PC-3 (cell line): ENCODE measurements at regions not wholly inside any gene's neighbourhood (a gene's known extent, or its start where the extent isn't known, plus 50 kb on each side); places are given as distances from the start of the nearest gene placed in this dataset.

ENCODE experiments used
- ATAC-seq: fragments of 200-7000 bp; cut with Tn5 transposase; 2 replicates; pipeline ENCODE4 v1.9.1; 2020; ENCODE audit warnings: mild to moderate bottlenecking, moderate library complexity
- BruUV-seq: library from RNA; stranded (reverse); fragments of 400-500 nt; replicated peaks from 2 replicates; lab custom pipeline; 2021; lab: Mats Ljungman, UMichigan
- CTCF ChIA-PET: fragments of 300-600 bp; sonication (Branson Sonifier 250); formaldehyde crosslinking; loops from one replicate; lab custom pipeline; 2022; ENCODE audit warnings: antibody characterized with exemption; lab: Charles Lee
- POLR2A ChIA-PET: fragments of 300-600 bp; sonication (Branson Sonifier 250); formaldehyde crosslinking; loops from one replicate; lab custom pipeline; 2022; ENCODE audit warnings: antibody characterized with exemption; ENCODE audit not compliant: unreplicated experiment; lab: Charles Lee
- DNase-seq: peaks from one replicate; pipeline ENCODE4 v3.0.0-alpha.2; 2015
- H2AFZ ChIP-seq: fragments of 300-600 bp; sonication (generic); 2 replicates; pipeline ENCODE4 v1.6.0; 2016; ENCODE audit warnings: antibody characterized with exemption, low read length
- H3F3A ChIP-seq: fragments of 300-600 bp; sonication (generic); one replicate; pipeline ENCODE4 v1.6.0; 2017; ENCODE audit warnings: antibody characterized with exemption, low read length, control low read depth, mild to moderate bottlenecking; ENCODE audit not compliant: unreplicated experiment
- H3K27ac ChIP-seq: fragments of 300-600 bp; sonication (generic); 2 replicates; pipeline ENCODE4 v1.5.1; 2016; ENCODE audit warnings: mild to moderate bottlenecking, low read length
- H3K27me3 ChIP-seq: fragments of 300-600 bp; sonication (generic); 2 replicates; pipeline ENCODE4 v1.6.1; 2016; ENCODE audit warnings: low read length, mixed read lengths
- H3K36me3 ChIP-seq: fragments of 300-600 bp; sonication (generic); 2 replicates; pipeline ENCODE4 v1.6.1; 2016; ENCODE audit warnings: low read depth, mixed run types, low read length, mixed read lengths
- H3K4me1 ChIP-seq: fragments of 300-600 bp; sonication (generic); 2 replicates; pipeline ENCODE4 v1.5.1; 2016; ENCODE audit warnings: low read length; ENCODE audit not compliant: insufficient read depth
- H3K4me2 ChIP-seq: fragments of 300-600 bp; sonication (generic); 2 replicates; pipeline ENCODE4 v1.6.0; 2016; ENCODE audit warnings: low read length
- H3K4me3 ChIP-seq: fragments of 300-600 bp; sonication (generic); 2 replicates; pipeline ENCODE4 v1.5.1; 2016; ENCODE audit warnings: mild to moderate bottlenecking, low read length, mixed read lengths
- H3K79me2 ChIP-seq: fragments of 300-600 bp; sonication (generic); 2 replicates; pipeline ENCODE4 v1.6.1; 2017; ENCODE audit warnings: low read length, mixed read lengths
- H3K9ac ChIP-seq: fragments of 300-600 bp; sonication (generic); 2 replicates; pipeline ENCODE4 v1.6.0; 2016; ENCODE audit warnings: mild to moderate bottlenecking, low read length
- H3K9me2 ChIP-seq: fragments of 300-600 bp; sonication (generic); replicated peaks from 2 replicates; pipeline ENCODE4 v1.6.1; 2016; ENCODE audit warnings: mixed run types, low read length, mixed read lengths
- H3K9me3 ChIP-seq: fragments of 300-600 bp; sonication (generic); 2 replicates; pipeline ENCODE4 v1.6.1; 2016; ENCODE audit warnings: low read length, mixed read lengths
- H4K20me1 ChIP-seq: fragments of 300-600 bp; sonication (generic); 2 replicates; pipeline ENCODE4 v1.6.1; 2016; ENCODE audit warnings: low read length, mixed read lengths
- CTCF ChIP-seq: fragments of 300-600 bp; sonication (generic); conservative IDR thresholded peaks from 2 replicates; pipeline ENCODE4 v1.5.1; 2017; ENCODE audit warnings: antibody characterized with exemption, low read depth, mild to moderate bottlenecking, low read length
- EZH2 ChIP-seq: fragments of 300-600 bp; sonication (generic); IDR thresholded peaks from one replicate; pipeline ENCODE4 v1.6.1; 2017; ENCODE audit warnings: antibody characterized with exemption, mild to moderate bottlenecking, low read length; ENCODE audit not compliant: unreplicated experiment
- EZH2phosphoT487 ChIP-seq: fragments of 300-600 bp; sonication (generic); IDR thresholded peaks from 2 replicates; pipeline ENCODE4 v1.6.1; 2018; ENCODE audit warnings: mild to moderate bottlenecking, antibody characterized with exemption, low read length, borderline replicate concordance
- intact Hi-C: fragments of 100-400 bp; cut with micrococcal nuclease; formaldehyde crosslinking; loops from 2 replicates; pipeline ENCODE4 v1.9.0; 2023

- no TSS peak for BruUV-seq
- H3K9ac ChIP-seq = no peak overlapping the region
- H3K79me2 ChIP-seq = no peaks in the 10 kb centered on the region
- H3K36me3 ChIP-seq = no peaks in the 10 kb centered on the region
- intact Hi-C loops = no loop called here
- ChIA-PET POLR2A (no interaction called here), CTCF (no interaction called here)
- no peaks in the 10 kb centered on the region for H3K27me3 ChIP-seq
- H3K9me3 ChIP-seq = no peaks in the 10 kb centered on the region
- H2AFZ ChIP-seq = no peak overlapping the region
- no peak overlapping the region for H3K4me2 ChIP-seq
- H3K4me1 ChIP-seq = peaks cover 40% of the 10 kb centered on the region
- no peak overlapping the region for H3K4me3 ChIP-seq
- H4K20me1 ChIP-seq = no peaks in the 10 kb centered on the region
- no peaks in the 10 kb centered on the region for H3K9me2 ChIP-seq
- TF ChIP-seq CTCF = no peak
- no peak for DNase-seq
- ATAC-seq = no peak
- H3F3A ChIP-seq = no peaks in the 10 kb centered on the region
- H3K27ac ChIP-seq = no peak overlapping the region
Measured at GRCh38 chr6:40955178-40955545, 83.9 kb downstream of the UNC5CL start.

GRCh38 chr6:40954446-40955177, 84.4 kb downstream of the UNC5CL start:
- Histone ChIP-seq H3K79me2 (no peaks in the 10 kb centered on the region), H4K20me1 (no peaks in the 10 kb centered on the region), H3K9me2 (no peaks in the 10 kb centered on the region), H3K9ac (no peak overlapping the region), H3F3A (no peaks in the 10 kb centered on the region), H3K4me3 (no peak overlapping the region), H3K36me3 (no peaks in the 10 kb centered on the region), H3K4me2 (no peak overlapping the region), H3K27me3 (no peaks in the 10 kb centered on the region), H3K4me1 (peaks cover 44% of the 10 kb centered on the region), H2AFZ (no peak overlapping the region), H3K9me3 (no peaks in the 10 kb centered on the region), H3K27ac (no peak overlapping the region)
- ChIA-PET CTCF (no interaction called here), POLR2A (no interaction called here)
- intact Hi-C loops = no loop called here
- BruUV-seq = no TSS peak
- DNase-seq = no peak
- ATAC-seq = no peak
- TF ChIP-seq CTCF (no peak), EZH2phosphoT487 (no peak), EZH2 (no peak)

GRCh38 chr6:40953486-40953885, 85.5 kb downstream of the UNC5CL start:
- Histone ChIP-seq H3F3A (no peaks in the 10 kb centered on the region), H3K27me3 (no peaks in the 10 kb centered on the region), H3K4me2 (no peak overlapping the region), H3K9ac (no peak overlapping the region), H3K4me1 (peaks cover 41% of the 10 kb centered on the region), H2AFZ (no peak overlapping the region), H3K4me3 (no peak overlapping the region), H3K36me3 (no peaks in the 10 kb centered on the region), H4K20me1 (no peaks in the 10 kb centered on the region), H3K9me2 (no peaks in the 10 kb centered on the region), H3K9me3 (no peaks in the 10 kb centered on the region), H3K27ac (no peak overlapping the region), H3K79me2 (no peaks in the 10 kb centered on the region)
- DNase-seq = no peak
- CTCF ChIA-PET = no interaction called here
- intact Hi-C loops = no loop called here
- no peak for TF ChIP-seq CTCF
- no peak for TF ChIP-seq EZH2
- TF ChIP-seq EZH2phosphoT487 = no peak
- POLR2A ChIA-PET = no interaction called here
- ATAC-seq = no peak
- BruUV-seq = no TSS peak
